HepG2 (cell line): ENCODE measurements at regions not wholly inside any gene's neighbourhood (a gene's known extent, or its start where the extent isn't known, plus 50 kb on each side); places are given as distances from the start of the nearest gene placed in this dataset.

Source experiments
- ATAC-seq: fragments of 200-7000 bp; cut with Tn5 transposase; 3 replicates; pipeline ENCODE4 v1.9.1; 2020; ENCODE audit warnings: mild to moderate bottlenecking, moderate library complexity
- BruUV-seq: library from RNA; stranded (reverse); fragments of 400-500 nt; replicated peaks from 2 replicates; lab custom pipeline; 2021; lab: Mats Ljungman, UMichigan
- CTCF ChIA-PET: fragments of 300-600 bp; formaldehyde crosslinking; extraction: SDS; loops from one replicate; lab custom pipeline; 2021; ENCODE audit warnings: low total read pairs, inconsistent platforms, low intra/inter-chr PET ratio; lab: Yijun Ruan, JAX
- POLR2A ChIA-PET: fragments of 350-600 bp; sonication (Branson Sonifier 250); formaldehyde crosslinking; loops from one replicate; lab custom pipeline; 2020; ENCODE audit warnings: antibody characterized with exemption, inconsistent platforms; lab: Yijun Ruan, JAX
- DNase-seq: peaks from one replicate; pipeline ENCODE4 v3.0.0-alpha.2; 2015; ENCODE audit warnings: low spot score
- FAIRE-seq: peaks from 3 replicates; lab custom pipeline; 2011; peaks lifted over from hg19 to GRCh38; lab: Jason Lieb, UNC
- H2AFZ ChIP-seq: one replicate; pipeline ENCODE4 v1.6.1; 2011; ENCODE audit warnings: low read length, inconsistent platforms
- H3K27ac ChIP-seq: fragments of 300-600 bp; 3 replicates; pipeline ENCODE4 v1.8.0; 2011; ENCODE audit warnings: mixed run types, mild to moderate bottlenecking, mixed read lengths, low read length, inconsistent platforms; ENCODE audit not compliant: insufficient read depth; ENCODE audit errors: extremely low read length
- H3K27me3 ChIP-seq, 2 experiments: fragments of 200-600 bp in 1 of 2; 2 replicates in 1 of 2; 3 replicates in 1 of 2; pipeline versions ENCODE4 v1.6.0 to v1.8.0; 2011; ENCODE audit warnings: low read length in 2 of 2, mild to moderate bottlenecking in 2 of 2, moderate library complexity in 2 of 2, inconsistent platforms in 1 of 2; ENCODE audit not compliant: insufficient read depth in 2 of 2, control insufficient read depth in 1 of 2
- H3K36me3 ChIP-seq, 2 experiments: fragments of 200-600 bp in 1 of 2; replicated peaks in 1 of 2; 2 replicates in 1 of 2; 3 replicates in 1 of 2; pipeline versions ENCODE4 v1.5.1 to v1.8.0; 2011; ENCODE audit warnings: low read length in 2 of 2, inconsistent platforms in 1 of 2; ENCODE audit not compliant: insufficient read depth in 2 of 2, control insufficient read depth in 1 of 2
- H3K4me1 ChIP-seq: 2 replicates; pipeline ENCODE4 v1.5.1; 2012; ENCODE audit warnings: low read length, inconsistent platforms; ENCODE audit not compliant: insufficient read depth
- H3K4me2 ChIP-seq: 2 replicates; pipeline ENCODE4 v1.6.0; 2011; ENCODE audit warnings: low read depth, low read length, inconsistent platforms
- H3K4me3 ChIP-seq, 3 experiments: fragments of 200-600 bp in 1 of 3; sonication (generic), shearing (Covaris generic) in 1 of 3; replicated peaks in 1 of 3; 2 replicates each; pipeline ENCODE4 v1.5.1; 2011 to 2016; ENCODE audit warnings: low read length in 3 of 3, inconsistent platforms in 2 of 3, low read depth in 2 of 3, mild to moderate bottlenecking in 2 of 3, control low read depth in 1 of 3, mixed read lengths in 1 of 3; ENCODE audit not compliant: insufficient read depth in 1 of 3
- H3K79me2 ChIP-seq: one replicate; pipeline ENCODE4 v1.6.1; 2011; ENCODE audit warnings: low read length, inconsistent platforms; ENCODE audit not compliant: insufficient read depth
- H3K9ac ChIP-seq: 2 replicates; pipeline ENCODE4 v1.6.0; 2011; ENCODE audit warnings: mild to moderate bottlenecking, low read depth, low read length, inconsistent platforms; ENCODE audit not compliant: insufficient read depth
- H3K9me3 ChIP-seq: 2 replicates; pipeline ENCODE4 v1.5.1; 2012; ENCODE audit warnings: mild to moderate bottlenecking, low read length
- H4K20me1 ChIP-seq: 2 replicates; pipeline ENCODE4 v1.6.0; 2011; ENCODE audit warnings: inconsistent platforms, mild to moderate bottlenecking, low read length, moderate library complexity; ENCODE audit not compliant: insufficient read depth
- ATF7 ChIP-seq, 2 experiments: fragments of 450-650 bp in 1 of 2; sonication (generic) in 1 of 2; formaldehyde crosslinking in 1 of 2; IDR thresholded peaks; 2 replicates each; pipeline versions ENCODE4 v1.4.0 to v1.6.1; 2016 to 2020; ENCODE audit warnings: antibody characterized with exemption in 1 of 2, mild to moderate bottlenecking in 1 of 2, missing genetic modification reagents in 1 of 2
- CBFB ChIP-seq: sonication (generic); formaldehyde crosslinking; IDR thresholded peaks from 2 replicates; pipeline ENCODE4 v1.4.0; 2020; ENCODE audit warnings: missing genetic modification reagents
- CREB1 ChIP-seq, 2 experiments: fragments of 450-650 bp in 1 of 2; IDR thresholded peaks; 2 replicates each; pipeline ENCODE4 v1.6.1; 2016 to 2017; ENCODE audit warnings: control low read depth in 1 of 2, mild to moderate bottlenecking in 1 of 2, missing compliant biosample characterization in 1 of 2, missing genetic modification characterization in 1 of 2
- FOXA3 ChIP-seq: IDR thresholded peaks from 2 replicates; pipeline ENCODE4 v1.6.1; 2016; ENCODE audit warnings: missing genetic modification reagents, missing compliant biosample characterization
- IRX3 ChIP-seq: sonication (generic); formaldehyde crosslinking; IDR thresholded peaks from 2 replicates; pipeline ENCODE4 v1.8.1; 2023; ENCODE audit warnings: mild to moderate bottlenecking, low read depth, missing genetic modification reagents, borderline replicate concordance
- NAIF1 ChIP-seq: sonication (generic); formaldehyde crosslinking; IDR thresholded peaks from 2 replicates; pipeline ENCODE4 v1.5.0; 2020; ENCODE audit warnings: mild to moderate bottlenecking, missing genetic modification reagents, borderline replicate concordance
- ZFP1 ChIP-seq: IDR thresholded peaks from 2 replicates; pipeline ENCODE4 v1.6.1; 2016
- ZNF788 ChIP-seq: sonication (generic); formaldehyde crosslinking; IDR thresholded peaks from 2 replicates; pipeline ENCODE4 v1.5.0; 2020; ENCODE audit warnings: mild to moderate bottlenecking, missing genetic modification reagents, borderline replicate concordance
- WGBS: methylation state at CpG from one replicate; pipeline ENCODE4 v1.1.6; 2017; ENCODE audit warnings: low lambda C conversion rate; 5-methylcytosine and 5-hydroxymethylcytosine counted together
- in situ Hi-C: cut with HindIII; loops from 2 replicates; pipeline ENCODE4 v1.10.0; 2017; ENCODE audit warnings: low pct_unique_long_range_greater_than_20kb; ENCODE audit not compliant: extremely low pct_ligation_motif_present
- intact Hi-C: fragments of 100-400 bp; cut with micrococcal nuclease; formaldehyde crosslinking; loops from one replicate; pipeline ENCODE4 v1.10.0; 2022; ENCODE audit not compliant: unreplicated experiment
- TF ChIP-seq, protein P1 (sequence below): sonication (generic); formaldehyde crosslinking; IDR thresholded peaks from 2 replicates; pipeline ENCODE4 v1.4.0; 2020; ENCODE audit warnings: missing genetic modification reagents
- TF ChIP-seq, protein P2 (sequence below): sonication (generic); formaldehyde crosslinking; IDR thresholded peaks from 2 replicates; pipeline ENCODE4 v1.4.0; 2020; ENCODE audit warnings: mild to moderate bottlenecking, missing genetic modification reagents
- TF ChIP-seq, protein P3 (sequence below): sonication (generic); formaldehyde crosslinking; IDR thresholded peaks from 2 replicates; pipeline ENCODE4 v1.4.0; 2020; ENCODE audit warnings: low read depth, mild to moderate bottlenecking, missing genetic modification reagents
- TF ChIP-seq, protein P4 (sequence below): sonication (generic); formaldehyde crosslinking; IDR thresholded peaks from 2 replicates; pipeline ENCODE4 v1.4.0; 2020; ENCODE audit warnings: missing genetic modification reagents, borderline replicate concordance
- TF ChIP-seq, protein P5 (sequence below): sonication (generic); formaldehyde crosslinking; IDR thresholded peaks from 2 replicates; pipeline ENCODE4 v1.4.0; 2020; ENCODE audit warnings: missing genetic modification reagents
- TF ChIP-seq, protein P6 (sequence below): sonication (generic); formaldehyde crosslinking; conservative IDR thresholded peaks from 2 replicates; pipeline ENCODE4 v1.8.1; 2023; ENCODE audit warnings: missing genetic modification reagents

DNA sequence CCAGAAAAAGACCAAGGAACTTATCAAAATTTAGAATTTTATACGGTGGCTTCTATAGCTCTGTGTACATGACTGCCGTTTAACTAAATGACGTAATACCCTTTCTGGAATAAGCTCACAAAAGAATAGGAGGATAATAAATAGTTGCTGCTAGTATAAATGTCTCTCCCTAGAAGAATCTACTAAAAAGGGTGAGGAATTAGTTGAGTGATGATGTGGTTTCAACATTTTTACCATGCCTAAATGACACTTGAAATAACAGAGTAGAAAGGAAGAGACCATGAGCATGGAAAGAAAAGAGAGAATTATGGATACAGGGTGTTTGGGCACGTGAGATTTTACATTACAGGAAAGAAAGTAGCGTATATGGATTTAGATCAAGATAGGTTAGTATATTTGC, 231.1 kb downstream of the ARAP2 start:
- no peak for FAIRE-seq
- H3K4me2 ChIP-seq = no peak overlapping the region
- no peaks in the 10 kb centered on the region for H3K79me2 ChIP-seq
- CTCF ChIA-PET = no interaction called here
- POLR2A ChIA-PET = no interaction called here
- H4K20me1 ChIP-seq = no peaks in the 10 kb centered on the region
- intact Hi-C loops (no loop called here), in situ Hi-C loops (no loop called here)
- no peak overlapping the region for H2AFZ ChIP-seq
- no peaks in the 10 kb centered on the region for H3K36me3 ChIP-seq
- H3K9me3 ChIP-seq = no peaks in the 10 kb centered on the region
- WGBS = 12% methylated on average over 5 of the region's 5 CpGs
- no peak overlapping the region for H3K27ac ChIP-seq
- no peak for DNase-seq
- no peak overlapping the region for H3K9ac ChIP-seq
- no TSS peak for BruUV-seq
- no peaks in the 10 kb centered on the region for H3K4me1 ChIP-seq
- no peaks in the 10 kb centered on the region for H3K27me3 ChIP-seq
- H3K4me3 ChIP-seq = no peak overlapping the region
- no peak for ATAC-seq
- TF ChIP-seq, protein P1, sequence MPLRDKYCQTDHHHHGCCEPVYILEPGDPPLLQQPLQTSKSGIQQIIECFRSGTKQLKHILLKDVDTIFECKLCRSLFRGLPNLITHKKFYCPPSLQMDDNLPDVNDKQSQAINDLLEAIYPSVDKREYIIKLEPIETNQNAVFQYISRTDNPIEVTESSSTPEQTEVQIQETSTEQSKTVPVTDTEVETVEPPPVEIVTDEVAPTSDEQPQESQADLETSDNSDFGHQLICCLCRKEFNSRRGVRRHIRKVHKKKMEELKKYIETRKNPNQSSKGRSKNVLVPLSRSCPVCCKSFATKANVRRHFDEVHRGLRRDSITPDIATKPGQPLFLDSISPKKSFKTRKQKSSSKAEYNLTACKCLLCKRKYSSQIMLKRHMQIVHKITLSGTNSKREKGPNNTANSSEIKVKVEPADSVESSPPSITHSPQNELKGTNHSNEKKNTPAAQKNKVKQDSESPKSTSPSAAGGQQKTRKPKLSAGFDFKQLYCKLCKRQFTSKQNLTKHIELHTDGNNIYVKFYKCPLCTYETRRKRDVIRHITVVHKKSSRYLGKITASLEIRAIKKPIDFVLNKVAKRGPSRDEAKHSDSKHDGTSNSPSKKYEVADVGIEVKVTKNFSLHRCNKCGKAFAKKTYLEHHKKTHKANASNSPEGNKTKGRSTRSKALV = no peak
- TF ChIP-seq NAIF1 (CRISPR knock-in tag) (no peak), FOXA3 (CRISPR knock-in tag) (no peak), CBFB (CRISPR knock-in tag) (no peak), ZNF788 (CRISPR knock-in tag) (no peak), ZFP1 (CRISPR knock-in tag) (no peak), IRX3 (CRISPR knock-in tag) (no peak), CREB1 (IDR thresholded peaks at IDR 0.05) (peak; percentile 28; the same call in 1 of the 2 replicates), CREB1 (CRISPR knock-in tag; IDR thresholded peaks at IDR 0.05) (no peak), ATF7 (IDR thresholded peaks at IDR 0.05) (peak; percentile 89), ATF7 (CRISPR knock-in tag; IDR thresholded peaks at IDR 0.05) (no peak)
- TF ChIP-seq, protein P2, sequence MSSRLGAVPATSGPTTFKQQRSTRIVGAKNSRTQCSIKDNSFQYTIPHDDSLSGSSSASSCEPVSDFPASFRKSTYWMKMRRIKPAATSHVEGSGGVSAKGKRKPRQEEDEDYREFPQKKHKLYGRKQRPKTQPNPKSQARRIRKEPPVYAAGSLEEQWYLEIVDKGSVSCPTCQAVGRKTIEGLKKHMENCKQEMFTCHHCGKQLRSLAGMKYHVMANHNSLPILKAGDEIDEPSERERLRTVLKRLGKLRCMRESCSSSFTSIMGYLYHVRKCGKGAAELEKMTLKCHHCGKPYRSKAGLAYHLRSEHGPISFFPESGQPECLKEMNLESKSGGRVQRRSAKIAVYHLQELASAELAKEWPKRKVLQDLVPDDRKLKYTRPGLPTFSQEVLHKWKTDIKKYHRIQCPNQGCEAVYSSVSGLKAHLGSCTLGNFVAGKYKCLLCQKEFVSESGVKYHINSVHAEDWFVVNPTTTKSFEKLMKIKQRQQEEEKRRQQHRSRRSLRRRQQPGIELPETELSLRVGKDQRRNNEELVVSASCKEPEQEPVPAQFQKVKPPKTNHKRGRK = no peak
- TF ChIP-seq, protein P3, sequence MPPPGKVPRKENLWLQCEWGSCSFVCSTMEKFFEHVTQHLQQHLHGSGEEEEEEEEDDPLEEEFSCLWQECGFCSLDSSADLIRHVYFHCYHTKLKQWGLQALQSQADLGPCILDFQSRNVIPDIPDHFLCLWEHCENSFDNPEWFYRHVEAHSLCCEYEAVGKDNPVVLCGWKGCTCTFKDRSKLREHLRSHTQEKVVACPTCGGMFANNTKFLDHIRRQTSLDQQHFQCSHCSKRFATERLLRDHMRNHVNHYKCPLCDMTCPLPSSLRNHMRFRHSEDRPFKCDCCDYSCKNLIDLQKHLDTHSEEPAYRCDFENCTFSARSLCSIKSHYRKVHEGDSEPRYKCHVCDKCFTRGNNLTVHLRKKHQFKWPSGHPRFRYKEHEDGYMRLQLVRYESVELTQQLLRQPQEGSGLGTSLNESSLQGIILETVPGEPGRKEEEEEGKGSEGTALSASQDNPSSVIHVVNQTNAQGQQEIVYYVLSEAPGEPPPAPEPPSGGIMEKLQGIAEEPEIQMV (CRISPR knock-in tag) = no peak
- TF ChIP-seq, protein P4, sequence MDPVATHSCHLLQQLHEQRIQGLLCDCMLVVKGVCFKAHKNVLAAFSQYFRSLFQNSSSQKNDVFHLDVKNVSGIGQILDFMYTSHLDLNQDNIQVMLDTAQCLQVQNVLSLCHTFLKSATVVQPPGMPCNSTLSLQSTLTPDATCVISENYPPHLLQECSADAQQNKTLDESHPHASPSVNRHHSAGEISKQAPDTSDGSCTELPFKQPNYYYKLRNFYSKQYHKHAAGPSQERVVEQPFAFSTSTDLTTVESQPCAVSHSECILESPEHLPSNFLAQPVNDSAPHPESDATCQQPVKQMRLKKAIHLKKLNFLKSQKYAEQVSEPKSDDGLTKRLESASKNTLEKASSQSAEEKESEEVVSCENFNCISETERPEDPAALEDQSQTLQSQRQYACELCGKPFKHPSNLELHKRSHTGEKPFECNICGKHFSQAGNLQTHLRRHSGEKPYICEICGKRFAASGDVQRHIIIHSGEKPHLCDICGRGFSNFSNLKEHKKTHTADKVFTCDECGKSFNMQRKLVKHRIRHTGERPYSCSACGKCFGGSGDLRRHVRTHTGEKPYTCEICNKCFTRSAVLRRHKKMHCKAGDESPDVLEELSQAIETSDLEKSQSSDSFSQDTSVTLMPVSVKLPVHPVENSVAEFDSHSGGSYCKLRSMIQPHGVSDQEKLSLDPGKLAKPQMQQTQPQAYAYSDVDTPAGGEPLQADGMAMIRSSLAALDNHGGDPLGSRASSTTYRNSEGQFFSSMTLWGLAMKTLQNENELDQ (CRISPR knock-in tag) = no peak
- TF ChIP-seq, protein P5, sequence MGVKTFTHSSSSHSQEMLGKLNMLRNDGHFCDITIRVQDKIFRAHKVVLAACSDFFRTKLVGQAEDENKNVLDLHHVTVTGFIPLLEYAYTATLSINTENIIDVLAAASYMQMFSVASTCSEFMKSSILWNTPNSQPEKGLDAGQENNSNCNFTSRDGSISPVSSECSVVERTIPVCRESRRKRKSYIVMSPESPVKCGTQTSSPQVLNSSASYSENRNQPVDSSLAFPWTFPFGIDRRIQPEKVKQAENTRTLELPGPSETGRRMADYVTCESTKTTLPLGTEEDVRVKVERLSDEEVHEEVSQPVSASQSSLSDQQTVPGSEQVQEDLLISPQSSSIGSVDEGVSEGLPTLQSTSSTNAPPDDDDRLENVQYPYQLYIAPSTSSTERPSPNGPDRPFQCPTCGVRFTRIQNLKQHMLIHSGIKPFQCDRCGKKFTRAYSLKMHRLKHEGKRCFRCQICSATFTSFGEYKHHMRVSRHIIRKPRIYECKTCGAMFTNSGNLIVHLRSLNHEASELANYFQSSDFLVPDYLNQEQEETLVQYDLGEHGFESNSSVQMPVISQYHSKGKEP (CRISPR knock-in tag) = no peak
- TF ChIP-seq, protein P6, sequence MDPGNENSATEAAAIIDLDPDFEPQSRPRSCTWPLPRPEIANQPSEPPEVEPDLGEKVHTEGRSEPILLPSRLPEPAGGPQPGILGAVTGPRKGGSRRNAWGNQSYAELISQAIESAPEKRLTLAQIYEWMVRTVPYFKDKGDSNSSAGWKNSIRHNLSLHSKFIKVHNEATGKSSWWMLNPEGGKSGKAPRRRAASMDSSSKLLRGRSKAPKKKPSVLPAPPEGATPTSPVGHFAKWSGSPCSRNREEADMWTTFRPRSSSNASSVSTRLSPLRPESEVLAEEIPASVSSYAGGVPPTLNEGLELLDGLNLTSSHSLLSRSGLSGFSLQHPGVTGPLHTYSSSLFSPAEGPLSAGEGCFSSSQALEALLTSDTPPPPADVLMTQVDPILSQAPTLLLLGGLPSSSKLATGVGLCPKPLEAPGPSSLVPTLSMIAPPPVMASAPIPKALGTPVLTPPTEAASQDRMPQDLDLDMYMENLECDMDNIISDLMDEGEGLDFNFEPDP = no peak
